Activated CD4-positive, alpha-beta T cell treated with anti-CD3 and anti-CD28 coated beads, Interleukin-2, Interleukin-4, amounts not matched to agents 100 ng/mL and 50 ng/mL, durations not matched to agents 16 hours and 8 hours (primary cell): ENCODE measurements at regions not wholly inside any gene's neighbourhood (a gene's known extent, or its start where the extent isn't known, plus 50 kb on each side); places are given as distances from the start of the nearest gene placed in this dataset.

Source experiments
- DNase-seq: peaks from one replicate; pipeline ENCODE4 v3.0.0-alpha.2; 2020; ENCODE audit warnings: low spot score

- no peak for DNase-seq
Observed at GRCh38 chr2:898319-898718, 52.3 kb upstream of the SNTG2 start.

- DNase-seq = no peak
Observed at GRCh38 chr2:897091-897490, 53.6 kb upstream of the SNTG2 start.

GRCh38 chr2:893311-893710 is 57.3 kb upstream of the SNTG2 start:
- DNase-seq = no peak

- no peak for DNase-seq
Observed at GRCh38 chr2:892892-893291, 57.8 kb upstream of the SNTG2 start.

- no peak for DNase-seq
Observed at GRCh38 chr2:892401-892800, 58.2 kb upstream of the SNTG2 start.

GRCh38 chr2:891734-892133 is 58.9 kb upstream of the SNTG2 start:
- no peak for DNase-seq

- no peak for DNase-seq
Observed at GRCh38 chr2:890791-891190, 59.9 kb upstream of the SNTG2 start.

GRCh38 chr2:890214-890613 is 60.4 kb upstream of the SNTG2 start:
- DNase-seq = no peak

GRCh38 chr2:888906-889566 is 61.6 kb upstream of the SNTG2 start:
- no peak for DNase-seq

- DNase-seq = no peak
Observed at GRCh38 chr2:888211-888801, 62.3 kb upstream of the SNTG2 start.

GRCh38 chr2:887639-888038 is 63.0 kb upstream of the SNTG2 start:
- DNase-seq = no peak

GRCh38 chr2:886072-887022 is 64.3 kb upstream of the SNTG2 start:
- DNase-seq = no peak

GRCh38 chr2:885230-886071 is 65.2 kb upstream of the SNTG2 start:
- DNase-seq = no peak

GRCh38 chr2:883803-884748 is 66.6 kb upstream of the SNTG2 start:
- no peak for DNase-seq

- no peak for DNase-seq
Observed at GRCh38 chr2:883260-883802, 67.3 kb upstream of the SNTG2 start.

GRCh38 chr2:881204-881918 is 69.3 kb upstream of the SNTG2 start:
- no peak for DNase-seq

- no peak for DNase-seq
Observed at GRCh38 chr2:880201-880970, 70.3 kb upstream of the SNTG2 start.

GRCh38 chr2:879540-879939 is 71.1 kb upstream of the SNTG2 start:
- no peak for DNase-seq

- DNase-seq = no peak
Observed at GRCh38 chr2:878245-878930, 72.3 kb upstream of the SNTG2 start.
